Endothelial cell of umbilical vein (primary cell): ENCODE measurements at regions not wholly inside any gene's neighbourhood (a gene's known extent, or its start where the extent isn't known, plus 50 kb on each side); places are given as distances from the start of the nearest gene placed in this dataset.

ENCODE experiments used
- BruUV-seq: library from RNA; stranded (reverse); fragments of 400-500 nt; replicated peaks from 2 replicates; lab custom pipeline; 2021; lab: Mats Ljungman, UMichigan
- CTCF ChIA-PET: fragments of 300-600, 350-600 bp; sonication (Branson Sonifier 250); formaldehyde crosslinking; loops from one replicate; lab custom pipeline; 2021; ENCODE audit warnings: antibody characterized with exemption, inconsistent platforms; lab: Charles Lee
- POLR2A ChIA-PET: fragments of 300-600, 350-600 bp; sonication (Branson Sonifier 250); formaldehyde crosslinking; loops from one replicate; lab custom pipeline; 2021; ENCODE audit warnings: antibody characterized with exemption, inconsistent platforms; lab: Charles Lee
- DNase-seq: peaks from one replicate; pipeline ENCODE4 v3.0.0-alpha.2; 2011; ENCODE audit warnings: low read depth, low spot score
- FAIRE-seq: peaks from 2 replicates; lab custom pipeline; 2011; peaks lifted over from hg19 to GRCh38; lab: Jason Lieb, UNC
- H2AFZ ChIP-seq: 2 replicates; pipeline ENCODE4 v1.6.0; 2012; ENCODE audit warnings: low read depth, low read length, control low read depth, inconsistent platforms
- H3K27ac ChIP-seq: 2 replicates; pipeline ENCODE4 v1.5.1; 2011; ENCODE audit warnings: low read depth, mild to moderate bottlenecking, control low read depth, low read length, moderate library complexity; ENCODE audit not compliant: insufficient read depth
- H3K27me3 ChIP-seq, 2 experiments: 2 replicates each; pipeline versions ENCODE4 v1.6.0 to v1.6.1; 2011; ENCODE audit warnings: low read length in 2 of 2, mixed read lengths in 1 of 2; ENCODE audit not compliant: control insufficient read depth in 2 of 2, insufficient read depth in 2 of 2
- H3K36me3 ChIP-seq, 2 experiments: 2 replicates in 1 of 2; 3 replicates in 1 of 2; pipeline ENCODE4 v1.5.1; 2011; ENCODE audit warnings: low read length in 2 of 2, mild to moderate bottlenecking in 1 of 2, moderate library complexity in 1 of 2; ENCODE audit not compliant: control insufficient read depth in 2 of 2, insufficient read depth in 2 of 2; ENCODE audit errors: extremely low read depth in 1 of 2
- H3K4me1 ChIP-seq: 3 replicates; pipeline ENCODE4 v1.5.1; 2011; ENCODE audit warnings: mild to moderate bottlenecking, low read length; ENCODE audit not compliant: control insufficient read depth, insufficient read depth; ENCODE audit errors: extremely low read depth
- H3K4me2 ChIP-seq: 2 replicates; pipeline ENCODE4 v1.6.1; 2011; ENCODE audit warnings: low read length, control low read depth, mixed read lengths; ENCODE audit not compliant: insufficient read depth
- H3K4me3 ChIP-seq, 3 experiments: fragments of 200-600 bp in 1 of 3; sonication (generic), shearing (Covaris generic) in 1 of 3; replicated peaks in 1 of 3; 2 replicates each; pipeline ENCODE4 v1.5.1; 2011 to 2016; ENCODE audit warnings: control low read depth in 3 of 3, low read length in 3 of 3, mild to moderate bottlenecking in 2 of 3, inconsistent platforms in 1 of 3, low read depth in 1 of 3, moderate library complexity in 1 of 3; ENCODE audit not compliant: insufficient read depth in 1 of 3
- H3K79me2 ChIP-seq: 2 replicates; pipeline ENCODE4 v1.6.0; 2012; ENCODE audit warnings: low read length, inconsistent platforms; ENCODE audit not compliant: control insufficient read depth, insufficient read depth
- H3K9ac ChIP-seq: replicated peaks from 2 replicates; pipeline ENCODE3; 2011; ENCODE audit warnings: low read length, control low read depth; ENCODE audit not compliant: insufficient read depth; ENCODE audit errors: extremely low read depth
- H3K9me1 ChIP-seq: replicated peaks from 3 replicates; pipeline ENCODE4 v1.6.0; 2011; ENCODE audit warnings: mild to moderate bottlenecking, low read length; ENCODE audit not compliant: control insufficient read depth, insufficient read depth; ENCODE audit errors: extremely low read depth
- H3K9me3 ChIP-seq: replicated peaks from 2 replicates; pipeline ENCODE4 v1.5.1; 2012; ENCODE audit warnings: low read length, inconsistent platforms; ENCODE audit not compliant: control insufficient read depth, insufficient read depth
- H4K20me1 ChIP-seq: replicated peaks from 2 replicates; pipeline ENCODE3; 2011; ENCODE audit warnings: mild to moderate bottlenecking, low read length; ENCODE audit not compliant: control insufficient read depth, insufficient read depth; ENCODE audit errors: extremely low read depth
- CTCF ChIP-seq, 2 donors: IDR thresholded peaks; 1 replicate in 1 of 2; 2 replicates in 1 of 2; pipeline ENCODE4 v1.5.1; 2011; ENCODE audit warnings: low read length in 2 of 2, mild to moderate bottlenecking in 2 of 2, moderate library complexity in 2 of 2, control low read depth in 1 of 2, inconsistent platforms in 1 of 2, low read depth in 1 of 2; ENCODE audit not compliant: insufficient read depth in 1 of 2; ENCODE audit errors: extremely low read depth in 1 of 2
- EZH2 ChIP-seq: IDR thresholded peaks from 2 replicates; pipeline ENCODE4 v1.6.1; 2012; ENCODE audit warnings: borderline replicate concordance, low read depth, mild to moderate bottlenecking, moderate library complexity, low read length, inconsistent platforms; ENCODE audit not compliant: severe bottlenecking
- FOS ChIP-seq: IDR thresholded peaks from 2 replicates; pipeline ENCODE4 v1.6.1; 2011; ENCODE audit warnings: mild to moderate bottlenecking, low read length, moderate library complexity, borderline replicate concordance; ENCODE audit not compliant: insufficient read depth
- GATA2 ChIP-seq: IDR thresholded peaks from 2 replicates; pipeline ENCODE4 v1.7.0; 2011; ENCODE audit warnings: low read depth, mild to moderate bottlenecking, moderate library complexity, mixed read lengths, low read length; ENCODE audit not compliant: insufficient read length, insufficient read depth
- JUN ChIP-seq: IDR thresholded peaks from 2 replicates; pipeline ENCODE4 v1.6.1; 2011; ENCODE audit warnings: borderline replicate concordance, low read depth; ENCODE audit not compliant: insufficient read length, insufficient read depth
- MAX ChIP-seq: IDR thresholded peaks from 2 replicates; pipeline ENCODE4 v1.6.1; 2011; ENCODE audit not compliant: insufficient read depth, insufficient read length
- MYC ChIP-seq: IDR thresholded peaks from one replicate; pipeline ENCODE4 v1.6.1; 2011; ENCODE audit warnings: mild to moderate bottlenecking, low read depth, low read length
- POLR2A ChIP-seq: IDR thresholded peaks from 2 replicates; pipeline ENCODE4 v1.6.1; 2012; ENCODE audit warnings: low read depth, mild to moderate bottlenecking, control low read depth, low read length
- POLR2AphosphoS5 ChIP-seq: IDR thresholded peaks from 2 replicates; pipeline ENCODE4 v1.6.1; 2012; ENCODE audit warnings: low read depth, mild to moderate bottlenecking, control low read depth, low read length, moderate library complexity; ENCODE audit not compliant: insufficient read depth
- dilution Hi-C: fragments of 300-500 bp; cut with MboI; formaldehyde crosslinking; loops from one replicate; pipeline ENCODE4 v1.15.0; 2019; ENCODE audit warnings: low sequenced_read_pairs; ENCODE audit not compliant: extremely low pct_ligation_motif_present
- intact Hi-C: fragments of 100-400 bp; cut with micrococcal nuclease; formaldehyde crosslinking; loops from one replicate; pipeline ENCODE4 v1.10.0; 2022

DNA sequence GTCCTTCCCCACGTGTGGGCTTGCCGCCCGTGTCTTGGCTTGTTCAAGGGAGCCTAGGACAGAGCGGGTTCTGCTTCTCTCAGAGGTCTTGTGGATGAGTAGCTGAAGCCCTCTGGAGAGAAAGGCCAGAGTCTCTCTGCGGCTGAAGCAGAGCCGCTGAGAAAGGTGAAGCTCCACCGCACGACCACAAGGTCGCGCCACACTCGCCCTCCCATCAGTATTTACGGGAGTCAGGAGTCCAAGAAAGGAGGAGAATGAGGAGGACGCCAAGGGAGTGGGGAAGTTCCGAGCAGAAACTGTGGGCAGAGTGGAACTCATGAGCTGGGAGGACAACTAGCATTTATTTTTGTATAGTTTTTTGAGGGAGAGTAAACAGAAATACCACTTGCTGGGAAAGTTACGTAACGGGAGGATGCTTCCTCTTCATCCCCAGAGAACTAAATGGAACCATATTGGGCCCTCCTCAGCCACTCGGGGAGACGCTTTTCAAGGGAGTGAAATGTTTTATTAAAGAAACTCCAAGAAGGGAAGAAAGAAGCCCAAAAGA, 51.6 kb upstream of the HAO2 start:
- peaks cover 0 to 2% of the 10 kb centered on the region in 2 experiments for H3K27me3 ChIP-seq
- no peak for DNase-seq
- H3K4me1 ChIP-seq, result no peaks in the 10 kb centered on the region
- H3K27ac ChIP-seq, result no peak overlapping the region
- ChIA-PET CTCF (interaction anchor here (1.5 to 1.6 kb wide), 2 partner anchors 10 to 42 kb away, joined by 3 to 10 read pairs; no protein-coding TSS in a partner anchor), POLR2A (no interaction called here)
- H3K9ac ChIP-seq, result no peak overlapping the region
- H3K36me3 ChIP-seq, result no peaks in the 10 kb centered on the region
- no TSS peak for BruUV-seq
- H3K79me2 ChIP-seq, result no peaks in the 10 kb centered on the region
- no peak overlapping the region for H2AFZ ChIP-seq
- no peaks in the 10 kb centered on the region for H4K20me1 ChIP-seq
- TF ChIP-seq POLR2A (no peak), MAX (no peak), FOS (no peak), CTCF (IDR thresholded peaks at IDR 0.05; ENCODE audit: extremely low read depth in 1 of 2, insufficient read depth in 1 of 2, low read depth in 1 of 2, low read length in 2 of 2) (no peak), POLR2AphosphoS5 (no peak), EZH2 (no peak), JUN (no peak), GATA2 (no peak), MYC (no peak)
- intact Hi-C loops (no loop called here), dilution Hi-C loops (no loop called here)
- no peak overlapping the region for H3K4me3 ChIP-seq
- H3K4me2 ChIP-seq, result no peak overlapping the region
- FAIRE-seq, result no peak
- H3K9me1 ChIP-seq, result no peaks in the 10 kb centered on the region
- no peaks in the 10 kb centered on the region for H3K9me3 ChIP-seq
